Loucy (cell line): ENCODE measurements at regions not wholly inside any gene's neighbourhood (a gene's known extent, or its start where the extent isn't known, plus 50 kb on each side); places are given as distances from the start of the nearest gene placed in this dataset.

ENCODE experiments used
- H2AFZ ChIP-seq: fragments of 200-600 bp; sonication (generic); 2 replicates; pipeline ENCODE4 v1.6.0; 2016; ENCODE audit warnings: antibody characterized with exemption, mild to moderate bottlenecking, low read length, moderate library complexity
- H3F3A ChIP-seq: fragments of 200-600 bp; 2 replicates; pipeline ENCODE4 v1.6.0; 2016; ENCODE audit warnings: antibody characterized with exemption, low read depth, mild to moderate bottlenecking
- H3K27me3 ChIP-seq: fragments of 200-600 bp; sonication (generic); 2 replicates; pipeline ENCODE4 v1.6.1; 2014; ENCODE audit warnings: low read length, mild to moderate bottlenecking; ENCODE audit not compliant: insufficient read depth, poor library complexity, severe bottlenecking
- H3K36me3 ChIP-seq: fragments of 200-600 bp; sonication (generic); 2 replicates; pipeline ENCODE4 v1.6.1; 2016; ENCODE audit warnings: low read length; ENCODE audit not compliant: insufficient read depth
- H3K4me1 ChIP-seq: fragments of 200-600 bp; sonication (generic); 2 replicates; pipeline ENCODE4 v1.5.1; 2014; ENCODE audit warnings: low read length, mild to moderate bottlenecking; ENCODE audit not compliant: insufficient read depth, poor library complexity, severe bottlenecking
- H3K4me2 ChIP-seq: fragments of 200-600 bp; sonication (generic); 2 replicates; pipeline ENCODE4 v1.6.0; 2014; ENCODE audit warnings: antibody characterized with exemption, low read length, low read depth, mild to moderate bottlenecking; ENCODE audit not compliant: poor library complexity, severe bottlenecking
- H3K4me3 ChIP-seq: fragments of 200-600 bp; sonication (generic); 2 replicates; pipeline ENCODE4 v1.5.1; 2014; ENCODE audit warnings: low read length, mild to moderate bottlenecking, mixed read lengths; ENCODE audit not compliant: poor library complexity, severe bottlenecking
- H3K79me2 ChIP-seq: fragments of 200-600 bp; sonication (generic); 2 replicates; pipeline ENCODE4 v1.6.1; 2014; ENCODE audit warnings: low read length; ENCODE audit not compliant: insufficient read depth
- H3K9ac ChIP-seq: fragments of 200-600 bp; sonication (generic); 2 replicates; pipeline ENCODE4 v1.6.0; 2014; ENCODE audit warnings: mild to moderate bottlenecking, low read depth, low read length, moderate library complexity; ENCODE audit not compliant: poor library complexity, severe bottlenecking
- H3K9me2 ChIP-seq: fragments of 200-600 bp; sonication (generic); replicated peaks from 2 replicates; pipeline ENCODE4 v1.6.1; 2016; ENCODE audit warnings: low read depth, low read length, mixed read lengths
- H3K9me3 ChIP-seq: fragments of 200-600 bp; sonication (generic); 2 replicates; pipeline ENCODE4 v1.6.1; 2014; ENCODE audit warnings: mild to moderate bottlenecking, antibody characterized with exemption, low read length, low read depth; ENCODE audit not compliant: insufficient read depth
- H4K20me1 ChIP-seq: fragments of 200-600 bp; sonication (generic); 2 replicates; pipeline ENCODE4 v1.6.0; 2014; ENCODE audit warnings: antibody characterized with exemption, low read length, mild to moderate bottlenecking; ENCODE audit not compliant: insufficient read depth, poor library complexity, severe bottlenecking
- CTCF ChIP-seq: fragments of 200-600 bp; sonication (generic); conservative IDR thresholded peaks from 2 replicates; pipeline ENCODE4 v1.5.1; 2014; ENCODE audit warnings: mild to moderate bottlenecking, antibody characterized with exemption, low read length
- EZH2phosphoT487 ChIP-seq: fragments of 200-600 bp; IDR thresholded peaks from 2 replicates; pipeline ENCODE4 v1.6.1; 2018; ENCODE audit warnings: antibody characterized with exemption, mild to moderate bottlenecking, moderate library complexity, borderline replicate concordance

GRCh38 chr14:81676395-81676794 is 142.7 kb upstream of the SEL1L start:
- Histone ChIP-seq H3K36me3 (no peaks in the 10 kb centered on the region), H4K20me1 (no peaks in the 10 kb centered on the region), H3K4me1 (no peaks in the 10 kb centered on the region), H3K9ac (no peak overlapping the region), H3K9me3 (no peaks in the 10 kb centered on the region), H2AFZ (no peak overlapping the region), H3K79me2 (no peaks in the 10 kb centered on the region), H3K4me3 (no peak overlapping the region), H3F3A (no peaks in the 10 kb centered on the region), H3K27me3 (no peaks in the 10 kb centered on the region), H3K4me2 (no peak overlapping the region), H3K9me2 (no peaks in the 10 kb centered on the region)
- TF ChIP-seq CTCF (no peak), EZH2phosphoT487 (no peak)

DNA sequence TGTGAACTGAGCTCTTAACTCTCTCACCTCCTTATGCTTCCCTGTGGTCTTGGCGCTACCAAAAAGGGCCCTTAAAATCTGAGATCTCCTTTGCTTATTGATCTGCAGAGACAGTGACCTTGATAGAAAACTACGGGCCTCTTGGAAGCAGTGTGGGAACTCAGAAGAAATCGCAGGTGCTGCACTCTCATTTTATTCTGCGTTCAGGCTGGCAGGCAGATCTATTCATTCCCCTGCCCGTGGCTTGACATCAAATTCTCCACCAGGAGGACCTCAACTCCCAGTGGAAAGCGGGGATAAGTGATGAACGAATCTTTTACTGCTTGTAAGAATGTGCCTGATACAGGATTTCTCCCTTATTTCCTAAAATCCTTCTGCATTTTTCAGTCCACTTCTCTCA is 143.2 kb upstream of the SEL1L start:
- H3K9me2 ChIP-seq: no peaks in the 10 kb centered on the region
- no peaks in the 10 kb centered on the region for H3K79me2 ChIP-seq
- no peak overlapping the region for H2AFZ ChIP-seq
- H3F3A ChIP-seq: no peaks in the 10 kb centered on the region
- no peaks in the 10 kb centered on the region for H3K36me3 ChIP-seq
- H3K4me1 ChIP-seq: no peaks in the 10 kb centered on the region
- no peaks in the 10 kb centered on the region for H3K27me3 ChIP-seq
- TF ChIP-seq EZH2phosphoT487: no peak
- TF ChIP-seq CTCF: no peak
- H3K9me3 ChIP-seq: no peaks in the 10 kb centered on the region
- H3K4me3 ChIP-seq: no peak overlapping the region
- H3K4me2 ChIP-seq: no peak overlapping the region
- no peaks in the 10 kb centered on the region for H4K20me1 ChIP-seq
- no peak overlapping the region for H3K9ac ChIP-seq

DNA sequence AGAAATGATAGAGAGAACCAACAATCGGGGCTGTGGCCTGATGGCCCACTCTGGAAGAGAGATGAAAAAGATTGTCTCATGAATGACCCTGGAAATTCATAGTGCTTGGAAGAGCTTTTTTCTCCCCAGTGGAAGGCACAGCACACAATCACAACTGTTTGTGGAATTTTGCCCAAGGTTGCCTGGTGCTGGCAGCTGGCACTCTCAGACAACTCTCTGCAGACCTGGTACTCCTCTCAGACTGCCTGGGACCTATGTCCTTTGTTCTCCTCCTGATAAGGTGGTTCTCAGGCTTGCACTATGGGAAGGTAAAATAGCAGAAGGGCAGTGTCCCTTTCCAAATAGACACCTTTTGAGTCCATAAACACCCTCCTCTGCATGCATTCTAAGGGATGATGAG is 144.1 kb upstream of the SEL1L start:
- no peaks in the 10 kb centered on the region for H3K36me3 ChIP-seq
- no peaks in the 10 kb centered on the region for H3K9me3 ChIP-seq
- H3K79me2 ChIP-seq: no peaks in the 10 kb centered on the region
- no peaks in the 10 kb centered on the region for H4K20me1 ChIP-seq
- no peak for TF ChIP-seq EZH2phosphoT487
- no peak for TF ChIP-seq CTCF
- H3K27me3 ChIP-seq: no peaks in the 10 kb centered on the region
- H3K4me1 ChIP-seq: no peaks in the 10 kb centered on the region
- no peak overlapping the region for H2AFZ ChIP-seq
- H3K4me2 ChIP-seq: no peak overlapping the region
- no peak overlapping the region for H3K9ac ChIP-seq
- H3K9me2 ChIP-seq: no peaks in the 10 kb centered on the region
- H3F3A ChIP-seq: no peaks in the 10 kb centered on the region
- no peak overlapping the region for H3K4me3 ChIP-seq
